Endothelial cell of hepatic sinusoid (primary cell): ENCODE measurements at regions not wholly inside any gene's neighbourhood (a gene's known extent, or its start where the extent isn't known, plus 50 kb on each side); places are given as distances from the start of the nearest gene placed in this dataset.
"Not testable (repeated sequence)": the region's sequence is repeated elsewhere in the genome, so short reads cannot be mapped to it uniquely, and the experiment has no call there.

Source experiments
- in situ Hi-C: cut with HindIII; loops from 2 replicates; pipeline ENCODE4 v1.10.0; 2017; ENCODE audit warnings: low sequenced_read_pairs

GRCh38 chr7:153072806-153073205 is 313.3 kb downstream of the ACTR3B start:
- in situ Hi-C loops: no loop called here

GRCh38 chr7:153076289-153076688 is 316.7 kb downstream of the ACTR3B start:
- in situ Hi-C loops: not testable (repeated sequence)

- in situ Hi-C loops: no loop called here
Observed at GRCh38 chr7:153081496-153081895, 321.9 kb downstream of the ACTR3B start.

- in situ Hi-C loops: no loop called here
Observed at GRCh38 chr7:153084278-153084677, 324.7 kb downstream of the ACTR3B start.

GRCh38 chr7:153087498-153087897 is 327.9 kb downstream of the ACTR3B start:
- in situ Hi-C loops: no loop called here

GRCh38 chr7:153088601-153089000 is 329.0 kb downstream of the ACTR3B start:
- in situ Hi-C loops: no loop called here

- in situ Hi-C loops: no loop called here
Observed at GRCh38 chr7:153090209-153090608, 330.7 kb downstream of the ACTR3B start.

- in situ Hi-C loops: no loop called here
Observed at GRCh38 chr7:153090764-153091163, 331.2 kb downstream of the ACTR3B start.

- in situ Hi-C loops: no loop called here
Observed at GRCh38 chr7:153091477-153091876, 331.9 kb downstream of the ACTR3B start.

- in situ Hi-C loops: no loop called here
Observed at GRCh38 chr7:153097511-153098201, 338.1 kb downstream of the ACTR3B start.

GRCh38 chr7:153099235-153099634 is 339.7 kb downstream of the ACTR3B start:
- in situ Hi-C loops: no loop called here

- in situ Hi-C loops: no loop called here
Observed at GRCh38 chr7:153100691-153101237, 341.2 kb downstream of the ACTR3B start.

- in situ Hi-C loops: no loop called here
Observed at GRCh38 chr7:153103202-153103601, 343.6 kb downstream of the ACTR3B start.

- in situ Hi-C loops: no loop called here
Observed at GRCh38 chr7:153107826-153108225, 348.3 kb downstream of the ACTR3B start.

GRCh38 chr7:153109566-153109965 is 350.0 kb downstream of the ACTR3B start:
- in situ Hi-C loops: no loop called here

- in situ Hi-C loops: no loop called here
Observed at GRCh38 chr7:153110606-153111005, 351.1 kb downstream of the ACTR3B start.

- in situ Hi-C loops: not testable (repeated sequence)
Observed at GRCh38 chr7:153122255-153122654, 362.7 kb downstream of the ACTR3B start.

GRCh38 chr7:153130052-153130451 is 370.5 kb downstream of the ACTR3B start:
- in situ Hi-C loops: no loop called here

GRCh38 chr7:153151766-153152165 is 392.2 kb downstream of the ACTR3B start:
- in situ Hi-C loops: no loop called here

GRCh38 chr7:153152801-153153422 is 393.4 kb downstream of the ACTR3B start:
- in situ Hi-C loops: no loop called here

GRCh38 chr7:153158149-153158548 is 398.6 kb downstream of the ACTR3B start:
- in situ Hi-C loops: no loop called here

GRCh38 chr7:153170287-153170686 is 410.7 kb downstream of the ACTR3B start:
- in situ Hi-C loops: no loop called here
